ENCODE measurements at regions not wholly inside any gene's neighbourhood (a gene's known extent, or its start where the extent isn't known, plus 50 kb on each side); places are given as distances from the start of the nearest gene placed in this dataset.
A peak's percentile ranks its signal among the peaks of the same experiment; 100 is the strongest.

- FAIRE-seq: no peak
- Histone ChIP-seq H3K4me2 (ENCODE audit: low read depth, low read length) (no peak overlapping the region), H3K4me3 (replicated peaks in 1 of 3; ENCODE audit: insufficient read depth in 1 of 3, low read depth in 2 of 3, low read length in 3 of 3) (no peak overlapping the region), H4K20me1 (ENCODE audit: insufficient read depth, low read length) (no peaks in the 10 kb centered on the region), H3K36me3 (replicated peaks in 1 of 2; ENCODE audit: control insufficient read depth in 1 of 2, insufficient read depth in 2 of 2, low read length in 2 of 2) (no peaks in the 10 kb centered on the region), H3K9me3 (ENCODE audit: low read length) (peaks cover 4% of the 10 kb centered on the region; the same call in 1 of the 2 replicates), H3K4me1 (ENCODE audit: insufficient read depth, low read length) (no peaks in the 10 kb centered on the region), H3K27me3 (ENCODE audit: control insufficient read depth in 1 of 2, insufficient read depth in 2 of 2, low read length in 2 of 2) (no peaks in the 10 kb centered on the region), H3K79me2 (ENCODE audit: insufficient read depth, low read length) (no peaks in the 10 kb centered on the region), H3K9ac (ENCODE audit: insufficient read depth, low read depth, low read length) (no peak overlapping the region), H2AFZ (ENCODE audit: low read length) (no peak overlapping the region), H3K27ac (ENCODE audit: extremely low read length, insufficient read depth, low read length) (no peak overlapping the region)
- CTCF ChIA-PET (ENCODE audit: low intra/inter-chr PET ratio, low total read pairs): no interaction called here
- intact Hi-C loops (cut with micrococcal nuclease; ENCODE audit: unreplicated experiment): no loop called here
- no peak for ATAC-seq
- TF ChIP-seq NFE2L2 (IDR thresholded peaks at IDR 0.05; ENCODE audit: low read length): peak; percentile 18; the same call in 1 of the 2 replicates
- TF ChIP-seq, protein P1, sequence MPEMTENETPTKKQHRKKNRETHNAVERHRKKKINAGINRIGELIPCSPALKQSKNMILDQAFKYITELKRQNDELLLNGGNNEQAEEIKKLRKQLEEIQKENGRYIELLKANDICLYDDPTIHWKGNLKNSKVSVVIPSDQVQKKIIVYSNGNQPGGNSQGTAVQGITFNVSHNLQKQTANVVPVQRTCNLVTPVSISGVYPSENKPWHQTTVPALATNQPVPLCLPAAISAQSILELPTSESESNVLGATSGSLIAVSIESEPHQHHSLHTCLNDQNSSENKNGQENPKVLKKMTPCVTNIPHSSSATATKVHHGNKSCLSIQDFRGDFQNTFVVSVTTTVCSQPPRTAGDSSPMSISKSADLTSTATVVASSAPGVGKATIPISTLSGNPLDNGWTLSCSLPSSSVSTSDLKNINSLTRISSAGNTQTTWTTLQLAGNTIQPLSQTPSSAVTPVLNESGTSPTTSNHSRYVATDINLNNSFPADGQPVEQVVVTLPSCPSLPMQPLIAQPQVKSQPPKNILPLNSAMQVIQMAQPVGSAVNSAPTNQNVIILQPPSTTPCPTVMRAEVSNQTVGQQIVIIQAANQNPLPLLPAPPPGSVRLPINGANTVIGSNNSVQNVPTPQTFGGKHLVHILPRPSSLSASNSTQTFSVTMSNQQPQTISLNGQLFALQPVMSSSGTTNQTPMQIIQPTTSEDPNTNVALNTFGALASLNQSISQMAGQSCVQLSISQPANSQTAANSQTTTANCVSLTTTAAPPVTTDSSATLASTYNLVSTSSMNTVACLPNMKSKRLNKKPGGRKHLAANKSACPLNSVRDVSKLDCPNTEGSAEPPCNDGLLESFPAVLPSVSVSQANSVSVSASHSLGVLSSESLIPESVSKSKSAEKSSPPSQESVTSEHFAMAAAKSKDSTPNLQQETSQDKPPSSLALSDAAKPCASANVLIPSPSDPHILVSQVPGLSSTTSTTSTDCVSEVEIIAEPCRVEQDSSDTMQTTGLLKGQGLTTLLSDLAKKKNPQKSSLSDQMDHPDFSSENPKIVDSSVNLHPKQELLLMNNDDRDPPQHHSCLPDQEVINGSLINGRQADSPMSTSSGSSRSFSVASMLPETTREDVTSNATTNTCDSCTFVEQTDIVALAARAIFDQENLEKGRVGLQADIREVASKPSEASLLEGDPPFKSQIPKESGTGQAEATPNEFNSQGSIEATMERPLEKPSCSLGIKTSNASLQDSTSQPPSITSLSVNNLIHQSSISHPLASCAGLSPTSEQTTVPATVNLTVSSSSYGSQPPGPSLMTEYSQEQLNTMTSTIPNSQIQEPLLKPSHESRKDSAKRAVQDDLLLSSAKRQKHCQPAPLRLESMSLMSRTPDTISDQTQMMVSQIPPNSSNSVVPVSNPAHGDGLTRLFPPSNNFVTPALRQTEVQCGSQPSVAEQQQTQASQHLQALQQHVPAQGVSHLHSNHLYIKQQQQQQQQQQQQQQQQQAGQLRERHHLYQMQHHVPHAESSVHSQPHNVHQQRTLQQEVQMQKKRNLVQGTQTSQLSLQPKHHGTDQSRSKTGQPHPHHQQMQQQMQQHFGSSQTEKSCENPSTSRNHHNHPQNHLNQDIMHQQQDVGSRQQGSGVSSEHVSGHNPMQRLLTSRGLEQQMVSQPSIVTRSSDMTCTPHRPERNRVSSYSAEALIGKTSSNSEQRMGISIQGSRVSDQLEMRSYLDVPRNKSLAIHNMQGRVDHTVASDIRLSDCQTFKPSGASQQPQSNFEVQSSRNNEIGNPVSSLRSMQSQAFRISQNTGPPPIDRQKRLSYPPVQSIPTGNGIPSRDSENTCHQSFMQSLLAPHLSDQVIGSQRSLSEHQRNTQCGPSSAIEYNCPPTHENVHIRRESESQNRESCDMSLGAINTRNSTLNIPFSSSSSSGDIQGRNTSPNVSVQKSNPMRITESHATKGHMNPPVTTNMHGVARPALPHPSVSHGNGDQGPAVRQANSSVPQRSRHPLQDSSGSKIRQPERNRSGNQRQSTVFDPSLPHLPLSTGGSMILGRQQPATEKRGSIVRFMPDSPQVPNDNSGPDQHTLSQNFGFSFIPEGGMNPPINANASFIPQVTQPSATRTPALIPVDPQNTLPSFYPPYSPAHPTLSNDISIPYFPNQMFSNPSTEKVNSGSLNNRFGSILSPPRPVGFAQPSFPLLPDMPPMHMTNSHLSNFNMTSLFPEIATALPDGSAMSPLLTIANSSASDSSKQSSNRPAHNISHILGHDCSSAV (CRISPR knock-in tag; IDR thresholded peaks at IDR 0.05; ENCODE audit: borderline replicate concordance): no peak
- TF ChIP-seq, protein P2, sequence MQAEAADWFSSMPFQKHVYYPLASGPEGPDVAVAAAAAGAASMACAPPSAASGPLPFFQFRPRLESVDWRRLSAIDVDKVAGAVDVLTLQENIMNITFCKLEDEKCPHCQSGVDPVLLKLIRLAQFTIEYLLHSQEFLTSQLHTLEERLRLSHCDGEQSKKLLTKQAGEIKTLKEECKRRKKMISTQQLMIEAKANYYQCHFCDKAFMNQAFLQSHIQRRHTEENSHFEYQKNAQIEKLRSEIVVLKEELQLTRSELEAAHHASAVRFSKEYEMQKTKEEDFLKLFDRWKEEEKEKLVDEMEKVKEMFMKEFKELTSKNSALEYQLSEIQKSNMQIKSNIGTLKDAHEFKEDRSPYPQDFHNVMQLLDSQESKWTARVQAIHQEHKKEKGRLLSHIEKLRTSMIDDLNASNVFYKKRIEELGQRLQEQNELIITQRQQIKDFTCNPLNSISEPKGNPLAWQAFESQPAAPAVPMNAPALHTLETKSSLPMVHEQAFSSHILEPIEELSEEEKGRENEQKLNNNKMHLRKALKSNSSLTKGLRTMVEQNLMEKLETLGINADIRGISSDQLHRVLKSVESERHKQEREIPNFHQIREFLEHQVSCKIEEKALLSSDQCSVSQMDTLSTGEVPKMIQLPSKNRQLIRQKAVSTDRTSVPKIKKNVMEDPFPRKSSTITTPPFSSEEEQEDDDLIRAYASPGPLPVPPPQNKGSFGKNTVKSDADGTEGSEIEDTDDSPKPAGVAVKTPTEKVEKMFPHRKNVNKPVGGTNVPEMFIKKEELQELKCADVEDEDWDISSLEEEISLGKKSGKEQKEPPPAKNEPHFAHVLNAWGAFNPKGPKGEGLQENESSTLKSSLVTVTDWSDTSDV (CRISPR knock-in tag; IDR thresholded peaks at IDR 0.05): no peak
- in situ Hi-C loops (cut with HindIII; ENCODE audit: extremely low pct_ligation_motif_present, low pct_unique_long_range_greater_than_20kb): no loop called here
- BruUV-seq (replicated peaks): no TSS peak
- POLR2A ChIA-PET: no interaction called here
- 0% methylated on average over 1 of the region's 1 CpG for WGBS (ENCODE audit: low lambda C conversion rate)
- no peak for DNase-seq (ENCODE audit: low spot score)
Observed at GRCh38 chr2:67614454-67614853, 217.3 kb downstream of the ETAA1 start.
